ENCODE measurements at regions not wholly inside any gene's neighbourhood (a gene's known extent, or its start where the extent isn't known, plus 50 kb on each side); places are given as distances from the start of the nearest gene placed in this dataset.

GRCh38 chr6:1554141-1554475, 55.6 kb upstream of the FOXC1 start:
- DNase-seq: no peak

GRCh38 chr6:1554476-1555310, 55.0 kb upstream of the FOXC1 start:
- peak; percentile 45 to 67 for DNase-seq

DNA sequence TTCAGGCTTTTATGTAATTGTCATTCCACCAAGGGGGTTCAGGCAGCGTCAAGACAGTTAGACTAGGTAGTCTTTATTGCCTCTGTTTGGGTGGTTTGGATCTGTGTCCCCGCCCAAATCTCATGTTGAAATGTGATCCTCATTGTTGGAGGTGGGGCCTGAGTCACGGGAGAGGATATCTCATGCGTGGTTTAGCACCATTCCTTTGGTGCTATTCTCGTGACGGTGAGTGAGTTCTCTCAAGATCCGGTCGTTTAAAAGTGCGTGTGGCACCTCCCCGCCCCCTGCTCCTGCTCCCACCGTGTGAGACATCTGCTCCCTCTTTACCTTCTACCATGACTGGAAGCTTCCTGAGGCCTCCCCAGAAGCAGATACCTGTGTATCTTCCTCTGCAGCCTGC, 51.3 kb upstream of the FOXC1 start:
- DNase-seq: no peak
